HG02852 (cell line): ENCODE measurements at regions not wholly inside any gene's neighbourhood (a gene's known extent, or its start where the extent isn't known, plus 50 kb on each side); places are given as distances from the start of the nearest gene placed in this dataset.

Experiments used
- ATAC-seq: cut with Tn5 transposase; IDR thresholded peaks from one replicate; pipeline ENCODE4 v1.9.1; 2021; ENCODE audit warnings: mild to moderate bottlenecking, moderate library complexity; ENCODE audit not compliant: unreplicated experiment

DNA sequence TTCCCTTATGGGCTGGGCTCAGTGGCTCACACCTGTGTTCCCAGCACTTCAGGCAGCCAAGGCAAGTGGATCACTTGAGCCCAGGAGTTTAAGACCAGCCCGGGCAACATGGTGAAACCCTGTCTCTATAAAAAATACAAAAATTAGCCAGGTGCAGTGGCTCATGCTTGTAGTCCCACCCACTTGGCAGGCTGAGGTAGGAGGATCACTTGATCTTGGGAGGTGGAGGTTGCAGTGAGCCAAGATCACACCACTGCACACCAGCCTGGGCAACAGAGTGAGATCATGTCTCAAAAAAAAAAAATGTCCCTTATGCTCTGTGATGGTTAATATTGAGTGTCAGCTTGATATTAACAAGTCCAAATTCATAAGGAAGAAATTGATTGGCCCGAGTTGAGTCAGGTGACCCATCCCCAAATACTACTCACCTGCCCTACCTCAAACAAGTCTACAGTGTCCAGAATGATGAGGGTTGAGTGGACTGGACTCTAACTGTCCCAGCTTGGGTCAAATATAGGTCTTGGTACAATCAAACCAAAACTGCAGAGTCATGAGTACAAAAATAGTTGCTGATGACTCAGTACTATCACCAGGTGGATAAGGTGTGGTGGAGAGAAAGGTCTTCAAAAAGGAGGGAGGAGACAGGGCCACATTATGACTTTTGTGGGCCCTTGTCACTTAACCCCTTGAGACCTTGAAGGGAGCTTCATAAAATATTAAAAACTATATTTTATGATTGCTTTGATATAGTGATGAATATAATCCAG lies 161.0 kb downstream of the ZNF326 start:
- no peak for ATAC-seq

DNA sequence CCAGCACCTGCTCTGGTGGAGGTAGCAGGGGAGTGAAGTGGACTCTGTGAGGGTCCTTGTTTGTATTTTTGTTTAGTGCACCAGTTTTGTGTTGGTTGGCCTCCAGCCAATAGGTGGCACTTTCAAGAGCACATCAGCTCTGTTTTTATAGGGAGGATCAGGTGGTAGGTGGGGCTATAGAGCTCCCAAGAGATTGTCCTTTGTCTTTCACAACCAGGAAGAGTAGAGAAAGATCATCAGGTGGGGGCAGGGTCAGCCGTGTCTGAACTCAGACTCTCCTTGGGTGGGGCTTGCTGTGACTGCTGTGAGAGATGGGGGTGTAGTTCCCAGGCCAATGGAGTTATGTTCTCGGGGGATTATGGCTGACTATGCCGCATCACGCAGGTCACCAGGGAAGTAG lies 159.8 kb downstream of the ZNF326 start:
- no peak for ATAC-seq

DNA sequence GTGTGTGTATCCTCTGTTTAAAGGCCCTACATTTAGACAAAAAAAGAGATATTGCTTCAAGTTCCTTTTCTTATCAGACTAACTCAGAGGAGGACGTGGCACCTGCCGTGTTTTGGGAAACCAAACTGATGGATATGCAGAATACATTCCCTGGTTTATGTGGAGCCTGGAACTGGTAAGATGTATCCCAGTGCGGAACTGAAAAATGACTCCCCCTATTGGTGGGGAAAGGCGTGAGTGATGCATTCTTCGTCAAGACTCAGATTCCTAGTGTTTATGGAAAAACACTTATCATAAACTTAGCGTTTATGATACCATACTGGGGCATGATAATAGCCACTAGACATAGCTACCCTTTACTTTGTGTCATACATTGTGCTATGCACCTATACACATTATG lies 154.2 kb downstream of the ZNF326 start:
- no peak for ATAC-seq

DNA sequence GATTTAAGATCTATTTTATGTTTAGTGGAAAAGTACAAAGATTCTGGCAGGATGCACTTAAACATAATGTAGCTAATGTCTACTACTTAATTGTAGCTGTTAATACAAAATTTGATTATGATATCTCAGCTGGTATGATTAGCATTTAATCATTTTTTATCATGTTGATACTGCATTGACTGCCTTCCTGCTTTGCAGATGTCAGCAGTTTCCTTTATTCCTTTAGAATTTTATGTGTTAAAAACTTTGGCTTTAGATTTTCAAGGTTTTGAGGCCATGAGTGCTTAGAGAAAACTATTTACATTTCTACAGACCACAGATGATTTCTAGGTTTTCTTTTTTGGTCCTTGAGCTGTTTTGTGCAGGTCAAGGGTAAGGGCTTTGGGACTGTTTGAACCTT lies 152.2 kb downstream of the ZNF326 start:
- ATAC-seq: no peak

DNA sequence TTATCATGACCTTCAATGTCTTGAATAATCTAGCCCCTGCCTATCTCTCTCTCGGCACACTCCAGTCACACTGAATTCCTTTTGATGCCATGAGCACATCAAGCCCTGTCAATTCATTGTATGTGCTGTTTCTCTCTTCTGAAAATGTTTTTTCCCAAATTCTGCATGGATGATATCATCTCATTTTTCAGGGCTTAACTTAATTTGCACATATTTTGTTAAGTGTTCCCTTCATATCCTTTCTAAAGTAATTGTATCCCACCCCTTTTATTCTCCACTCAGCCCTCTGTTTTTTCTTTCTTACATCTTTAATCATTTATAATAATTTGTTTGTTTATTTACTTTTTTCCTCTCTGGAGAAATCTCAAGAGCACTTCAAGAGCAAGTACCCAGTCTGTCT lies 149.9 kb downstream of the ZNF326 start:
- no peak for ATAC-seq

DNA sequence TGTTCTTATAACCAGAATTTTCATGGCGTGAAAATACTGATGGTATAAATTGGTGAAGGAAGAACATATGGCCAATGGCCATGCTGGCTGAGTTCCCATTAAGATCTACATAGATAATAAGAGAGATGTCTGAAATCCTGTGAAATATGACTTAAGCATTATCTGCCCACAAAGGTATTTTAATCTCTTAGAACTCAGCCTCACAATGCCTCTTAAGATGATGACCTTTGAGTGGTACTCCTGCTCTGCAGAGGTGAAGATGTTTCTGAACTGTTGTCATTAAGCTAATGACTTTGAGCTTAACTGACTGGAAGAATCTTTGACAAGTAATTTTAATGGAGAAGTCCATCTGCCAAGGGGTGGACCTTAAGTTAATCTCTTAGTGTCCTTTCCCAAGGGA lies 148.7 kb downstream of the ZNF326 start:
- ATAC-seq: no peak

DNA sequence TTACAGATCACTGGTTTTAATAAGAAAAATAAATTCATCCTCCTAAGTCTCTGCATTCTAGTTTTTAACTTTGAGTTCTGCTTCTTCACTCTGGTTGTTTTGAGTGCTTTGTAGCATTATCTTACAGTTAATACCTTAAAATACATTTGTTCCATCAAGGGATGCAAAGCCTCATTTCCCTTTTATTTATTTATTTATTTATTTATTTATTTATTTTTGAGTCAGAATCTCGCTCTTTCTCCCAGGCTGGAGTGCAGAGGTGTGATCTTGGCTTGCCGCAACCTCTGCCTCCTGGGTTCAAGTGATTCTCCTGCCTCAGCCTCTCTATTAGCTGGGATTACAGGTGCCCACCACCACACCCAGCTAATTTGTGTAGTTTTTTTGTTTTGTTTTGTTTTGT lies 147.8 kb downstream of the ZNF326 start:
- ATAC-seq: no peak

DNA sequence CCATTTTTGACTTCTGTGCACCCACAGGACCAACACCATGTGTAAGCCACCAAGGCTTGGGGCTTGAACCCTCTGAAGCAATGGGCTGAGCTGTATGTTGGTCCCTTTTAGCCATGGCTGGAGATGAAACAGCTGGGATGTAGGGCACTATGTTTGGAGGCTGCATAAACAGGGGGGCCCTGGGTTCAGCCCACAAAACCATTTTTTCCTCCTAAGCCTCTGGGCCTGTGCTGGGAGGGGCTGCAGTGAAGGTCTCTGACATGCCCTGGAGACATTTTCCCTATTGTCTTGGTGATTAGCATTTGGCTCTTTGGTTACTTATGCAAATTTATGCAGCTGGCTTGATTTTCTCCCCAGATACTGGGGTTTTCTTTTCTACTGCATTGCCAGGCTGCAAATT lies 144.9 kb downstream of the ZNF326 start:
- no peak for ATAC-seq

DNA sequence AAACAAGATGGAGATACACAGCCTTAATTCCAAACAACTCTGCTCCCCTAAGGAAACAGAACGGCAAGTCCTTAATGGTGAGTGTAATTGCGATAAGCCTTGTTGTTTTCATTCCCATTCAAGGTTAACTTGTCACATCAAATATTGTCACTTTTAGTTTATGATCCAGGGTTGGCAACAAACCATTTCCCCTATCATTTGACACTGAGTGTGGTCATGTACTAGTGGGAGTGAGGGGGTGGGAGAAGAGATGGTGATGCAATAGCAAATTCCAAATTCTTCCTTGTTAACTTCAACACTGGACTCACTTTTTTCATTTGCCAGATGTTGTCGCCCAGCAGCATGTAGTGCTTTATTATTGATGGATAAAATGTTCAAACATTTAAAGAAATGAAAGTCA lies 140.4 kb downstream of the ZNF326 start:
- no peak for ATAC-seq

DNA sequence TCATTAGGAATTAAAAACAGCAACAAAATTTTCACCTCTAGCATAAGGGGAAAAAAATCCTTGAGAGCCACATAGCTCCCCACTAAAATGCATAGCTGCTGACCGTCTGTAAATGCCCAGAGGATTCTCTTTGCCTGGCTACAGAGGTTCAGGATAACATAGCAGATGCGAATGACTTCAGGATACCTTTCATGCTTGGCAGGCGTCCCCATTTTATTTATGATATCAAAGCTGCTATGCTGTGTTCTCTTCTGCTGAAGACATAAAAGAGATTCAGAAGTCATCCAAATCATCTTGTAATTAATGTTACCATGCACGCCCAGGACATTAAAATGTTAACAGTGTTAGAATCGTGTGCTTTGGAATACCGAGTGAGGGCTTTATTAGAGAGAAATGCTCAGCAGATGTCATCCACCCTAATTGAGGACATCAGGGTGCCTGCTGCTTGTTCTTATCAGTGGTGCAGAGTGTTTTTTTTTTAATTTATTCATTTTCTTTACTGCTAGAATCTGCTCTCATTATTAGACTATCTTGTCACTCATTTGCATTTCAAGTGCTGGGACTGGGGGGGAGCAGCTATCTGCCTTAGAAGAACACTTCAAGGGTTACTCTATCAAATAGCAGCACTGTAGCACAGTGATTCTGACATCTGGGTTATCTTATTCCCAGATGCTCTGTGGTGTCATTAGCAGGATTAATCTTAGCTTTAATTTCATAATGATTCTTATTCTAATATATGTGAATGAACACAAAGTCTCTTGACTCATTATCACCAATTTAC lies 139.5 kb downstream of the ZNF326 start:
- ATAC-seq: no peak

DNA sequence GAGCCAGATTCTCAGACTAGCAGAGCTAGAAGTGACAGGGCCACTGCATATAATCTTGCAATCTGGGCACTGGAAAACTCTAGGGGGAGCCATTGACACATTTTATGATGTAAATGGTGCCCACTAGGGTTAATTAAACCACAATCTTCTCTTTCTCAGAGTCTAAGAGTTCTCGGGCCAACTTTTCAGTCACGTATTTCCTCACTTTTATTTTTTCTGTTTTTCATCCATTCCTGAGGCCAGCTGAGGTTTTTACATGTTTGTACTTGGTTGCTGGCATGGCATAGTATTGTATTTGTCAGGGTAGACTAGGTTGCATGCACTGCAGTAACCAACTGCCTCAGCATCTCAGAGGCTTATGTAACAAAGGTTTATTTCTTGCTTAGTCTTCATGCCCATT lies 138.2 kb downstream of the ZNF326 start:
- ATAC-seq: no peak

DNA sequence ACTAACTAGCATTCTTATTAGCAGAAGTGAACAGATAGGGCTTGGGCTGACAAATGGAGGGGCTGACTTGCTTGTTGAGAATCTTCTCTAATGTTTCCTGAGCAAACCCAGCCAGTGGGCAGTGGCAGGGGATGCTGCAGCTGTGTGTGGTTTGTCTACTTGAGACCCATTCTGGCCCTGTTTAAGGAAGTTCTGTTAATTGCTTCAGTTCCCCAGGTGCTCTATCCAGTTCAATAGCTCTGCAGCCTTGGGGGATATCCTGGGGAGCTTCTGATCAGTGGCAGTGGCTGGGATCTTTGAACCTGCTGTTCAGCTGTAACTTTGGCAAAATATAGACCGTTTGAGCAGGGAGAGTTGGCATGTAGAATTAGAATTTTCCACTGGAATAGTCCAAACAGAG lies 137.4 kb downstream of the ZNF326 start:
- ATAC-seq: no peak

DNA sequence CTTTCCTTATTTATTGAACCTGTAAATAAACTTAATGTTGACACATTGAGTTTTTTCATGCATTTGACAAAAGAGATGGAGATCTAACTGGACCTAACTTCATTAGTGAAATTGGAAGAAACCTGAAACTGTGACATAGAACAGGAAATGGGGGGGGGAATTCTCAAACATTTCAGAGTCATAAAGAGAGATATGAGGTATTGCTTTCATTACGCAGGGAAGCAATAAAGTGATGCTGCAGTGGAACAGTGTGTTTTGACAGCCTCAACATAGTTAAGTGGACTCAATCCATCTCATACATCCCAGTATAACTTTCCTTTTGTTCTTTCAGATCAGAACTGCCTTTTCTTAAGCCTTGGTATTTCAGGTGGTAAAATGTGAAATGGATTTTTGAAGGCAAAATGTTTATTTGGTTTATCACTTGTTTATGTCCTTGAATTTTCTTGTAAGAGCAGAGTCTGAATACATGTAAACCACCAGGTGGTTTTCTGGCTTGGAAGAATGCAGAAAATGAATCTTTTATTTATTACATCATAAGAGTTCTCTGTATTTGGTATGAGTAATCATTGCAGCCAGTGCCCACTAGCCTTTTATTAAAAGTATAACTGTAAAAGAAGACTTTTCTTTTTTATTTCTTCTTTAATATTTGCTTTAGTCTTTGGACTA lies 132.5 kb downstream of the ZNF326 start:
- no peak for ATAC-seq

DNA sequence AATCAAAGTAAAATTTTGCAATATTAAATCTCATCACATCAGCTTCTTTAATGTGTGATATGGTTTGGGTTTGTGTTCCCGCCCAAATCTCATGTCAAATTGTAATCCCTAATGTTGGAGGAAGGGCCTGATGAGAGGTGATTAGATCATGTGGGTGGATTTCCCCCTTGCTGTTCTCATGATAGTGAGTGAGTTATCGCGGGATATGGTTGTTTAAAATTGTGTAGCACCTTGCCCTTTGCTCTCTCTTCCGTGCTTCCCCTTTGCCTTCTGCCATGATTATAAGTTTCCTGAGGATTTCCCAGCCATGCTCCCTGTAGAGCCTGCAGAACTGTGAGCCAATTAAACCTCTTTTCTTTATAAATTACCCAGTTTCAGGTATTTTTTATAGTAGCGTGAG lies 131.9 kb downstream of the ZNF326 start:
- no peak for ATAC-seq

DNA sequence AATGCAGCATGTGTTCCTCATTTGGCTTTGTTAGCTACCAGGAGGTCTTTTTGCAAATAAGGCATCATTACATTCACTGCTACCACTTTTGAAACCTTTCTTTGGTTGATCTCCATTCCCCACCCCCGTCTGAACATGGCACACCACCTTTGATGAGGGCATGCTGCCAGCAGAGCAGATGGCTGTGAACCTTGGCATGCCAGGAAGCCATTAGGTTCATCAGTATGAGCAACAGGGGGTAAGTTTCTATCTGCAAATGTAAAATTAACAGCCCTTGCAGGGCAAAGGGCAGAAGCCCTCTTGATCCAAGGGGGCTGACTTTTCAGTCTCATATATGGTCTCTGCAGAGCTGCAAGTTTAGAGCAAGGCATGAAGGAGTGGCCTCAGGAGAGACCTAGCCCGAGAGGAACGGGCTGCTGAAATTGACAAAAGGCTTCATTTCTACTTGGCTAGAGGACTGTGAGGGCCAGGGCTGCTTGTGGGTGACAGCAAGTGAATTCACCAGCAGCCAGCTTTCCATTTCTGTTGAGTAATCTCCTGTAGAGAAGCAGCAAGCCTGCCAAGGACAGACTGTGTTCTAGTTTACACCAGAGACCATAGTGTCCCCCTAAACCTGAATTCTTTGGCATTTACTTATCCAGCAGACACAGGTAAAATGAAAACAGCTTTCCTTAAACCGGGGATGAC lies 127.9 kb downstream of the ZNF326 start:
- no peak for ATAC-seq

DNA sequence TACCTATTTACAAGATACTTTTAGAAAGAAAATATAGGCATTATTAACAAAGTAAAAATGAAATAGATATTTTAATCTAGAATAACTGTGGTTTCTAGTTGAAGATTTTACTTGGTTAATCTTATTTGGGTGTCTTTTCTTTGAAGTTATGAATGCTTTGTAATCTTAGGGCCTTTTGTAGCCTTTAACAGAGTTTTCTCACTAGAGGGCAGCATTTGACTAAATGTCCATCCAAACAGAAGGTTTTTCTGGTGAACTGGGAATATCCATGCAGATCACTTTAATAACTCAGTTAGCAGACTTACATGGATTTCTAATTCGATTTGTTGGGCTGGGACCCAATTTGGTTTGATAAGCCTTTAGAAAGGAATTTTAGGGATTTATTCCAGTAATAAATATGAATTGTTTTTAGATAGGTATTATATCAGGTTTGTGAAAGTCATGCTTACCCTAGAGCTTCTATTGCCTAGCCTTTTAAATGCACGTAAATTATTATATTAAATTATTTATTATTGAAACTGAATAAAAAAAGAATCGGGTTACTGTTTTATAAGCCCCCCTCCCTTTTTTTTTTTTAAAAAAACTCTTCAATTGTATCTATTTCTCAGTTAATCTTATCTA lies 119.7 kb downstream of the ZNF326 start:
- no peak for ATAC-seq

DNA sequence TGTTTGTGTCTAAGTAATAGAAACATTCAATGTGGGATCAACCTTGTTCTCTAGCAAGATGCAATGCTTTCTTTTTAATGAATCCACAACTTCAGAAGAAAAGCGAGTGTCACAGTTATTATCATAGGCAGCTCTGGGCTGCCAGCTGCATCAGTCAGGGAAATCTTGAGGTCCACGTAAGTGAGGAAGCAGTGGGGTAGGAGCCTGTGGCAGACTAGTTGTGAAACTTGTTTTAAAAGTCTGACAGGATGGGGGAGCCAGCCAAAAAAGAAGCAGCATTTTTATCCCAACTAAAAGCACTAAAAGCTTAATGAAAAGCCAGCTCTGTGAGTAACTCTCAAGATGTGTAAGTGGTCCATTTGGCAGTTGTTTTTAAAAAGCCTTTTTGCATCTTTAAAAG lies 113.1 kb downstream of the ZNF326 start:
- ATAC-seq: no peak

DNA sequence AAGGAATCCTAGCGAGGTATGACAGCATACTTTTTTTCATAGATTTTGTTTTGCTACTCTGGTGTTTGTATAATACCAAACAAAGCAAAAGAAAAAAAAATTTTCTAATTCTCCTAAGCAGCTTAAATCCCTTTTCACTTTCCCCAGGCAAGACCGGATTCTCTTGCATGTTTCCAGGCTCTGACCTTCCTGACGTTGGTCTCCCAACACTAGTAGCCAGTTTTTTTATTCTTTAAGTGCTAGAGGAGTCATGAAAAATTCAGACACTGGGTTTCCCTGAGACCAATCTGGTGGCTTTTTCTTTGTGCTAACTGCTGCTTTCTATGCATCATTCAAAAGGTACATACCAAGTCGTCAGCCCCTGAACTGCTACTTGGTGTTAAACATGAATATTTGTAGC lies 111.4 kb downstream of the ZNF326 start:
- no peak for ATAC-seq

DNA sequence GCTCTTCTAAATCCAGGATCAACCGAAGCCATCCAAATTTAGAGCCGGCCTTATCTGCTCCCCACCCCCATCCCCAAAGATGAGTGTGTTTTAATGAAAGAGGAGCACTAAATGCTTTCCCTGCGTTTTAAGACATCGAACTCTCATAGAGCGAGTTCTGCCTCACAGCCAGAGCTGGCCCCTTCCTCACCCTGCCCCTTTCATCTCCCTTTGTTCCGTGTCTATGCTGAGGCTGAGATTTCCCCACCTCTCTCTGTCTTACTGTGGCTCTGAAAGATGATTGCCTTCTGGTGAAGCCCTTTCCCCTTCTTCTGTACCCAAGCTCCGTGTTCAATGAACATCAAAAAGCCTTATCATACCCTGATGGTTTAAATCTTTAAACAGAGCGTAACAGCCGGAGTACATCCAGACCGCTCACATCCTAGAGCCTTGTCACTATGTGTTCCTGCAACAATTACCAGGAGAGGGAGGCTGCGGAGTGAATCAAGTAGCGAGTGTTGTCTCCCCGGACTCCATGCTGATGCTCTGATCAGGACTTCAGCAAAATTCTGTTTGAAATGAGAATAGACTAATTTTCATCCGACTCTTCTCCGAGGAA lies 110.1 kb downstream of the ZNF326 start:
- no peak for ATAC-seq

DNA sequence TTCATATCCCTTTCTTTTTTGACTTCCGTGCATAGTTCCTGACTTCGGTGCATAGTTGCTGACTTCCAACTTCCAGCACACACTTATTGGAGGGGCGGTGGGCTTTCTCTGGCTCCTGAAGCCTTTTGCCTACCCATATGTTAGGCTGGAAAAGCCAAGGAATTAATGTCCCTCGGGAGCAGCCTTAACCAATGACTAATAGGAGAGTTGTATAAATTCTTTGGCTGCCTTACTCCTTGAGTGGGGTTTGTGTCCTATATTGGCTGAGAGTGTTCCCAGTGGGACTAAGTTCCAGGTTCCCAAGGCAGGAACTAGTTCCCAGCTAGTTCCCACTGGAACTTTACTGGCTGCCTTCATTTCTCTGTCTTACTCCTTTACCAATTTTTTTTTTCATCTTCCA lies 105.7 kb downstream of the ZNF326 start:
- ATAC-seq: no peak

DNA sequence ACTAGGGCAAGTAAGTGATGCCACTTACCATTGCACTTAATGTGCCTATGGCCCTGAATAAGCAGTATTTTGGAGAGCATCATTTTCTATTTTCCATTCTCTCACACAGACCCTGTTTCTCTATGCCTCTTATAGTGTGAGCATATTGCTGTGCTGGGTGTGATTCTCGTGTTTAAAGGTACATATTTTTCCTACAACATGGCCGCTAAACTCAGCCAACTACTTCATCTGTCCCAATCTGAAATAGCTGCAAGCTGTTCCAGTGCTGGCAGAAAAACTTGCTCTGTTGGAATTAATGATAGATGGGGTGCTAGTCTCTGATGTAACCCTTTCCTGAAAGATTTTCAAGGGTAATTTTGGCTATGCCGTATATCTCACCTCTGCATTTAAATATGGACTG lies 97.5 kb downstream of the ZNF326 start:
- no peak for ATAC-seq
